Heart right ventricle (tissue), 16 donors: ENCODE measurements at regions not wholly inside any gene's neighbourhood (a gene's known extent, or its start where the extent isn't known, plus 50 kb on each side); places are given as distances from the start of the nearest gene placed in this dataset.

ENCODE experiments used
- ATAC-seq, 8 donors: fragments of 200-7000 bp; cut with Tn5 transposase; one replicate each; pipeline ENCODE4 v1.9.1; 2020; ENCODE audit warnings: mild to moderate bottlenecking in 8 of 8, moderate library complexity in 8 of 8, moderate number of reproducible peaks in 1 of 8
- DNase-seq, 2 donors: peaks; one replicate each; pipeline ENCODE4 v3.0.0-alpha.2; 2020
- H3K27ac ChIP-seq, 10 donors: fragments of 200-600 bp; sonication (generic) in 2 of 10; one replicate each; pipeline versions ENCODE4 v1.5.0 to v1.8.0; 2020 to 2022; ENCODE audit warnings: mild to moderate bottlenecking in 3 of 10
- H3K27me3 ChIP-seq, 7 donors: fragments of 200-600 bp; one replicate each; pipeline ENCODE4 v1.8.0; 2021 to 2022; ENCODE audit warnings: mild to moderate bottlenecking in 2 of 7
- H3K36me3 ChIP-seq, 9 donors: fragments of 200-600 bp; sonication (generic) in 1 of 9; one replicate each; pipeline versions ENCODE4 v1.5.0 to v1.8.0; 2020 to 2022; ENCODE audit warnings: mild to moderate bottlenecking in 2 of 9
- H3K4me1 ChIP-seq, 9 donors: fragments of 200-600 bp; sonication (generic) in 1 of 9; one replicate each; pipeline versions ENCODE4 v1.5.0 to v1.8.0; 2020 to 2022; ENCODE audit warnings: mild to moderate bottlenecking in 4 of 9
- H3K4me3 ChIP-seq, 10 donors: fragments of 200-600 bp; sonication (generic) in 2 of 10; one replicate each; pipeline versions ENCODE4 v1.5.0 to v1.8.0; 2020 to 2022; ENCODE audit warnings: mild to moderate bottlenecking in 7 of 10, moderate library complexity in 2 of 10
- H3K9me3 ChIP-seq, 11 donors: fragments of 200-600 bp in 10 of 11; sonication (generic) in 2 of 11; one replicate each; pipeline versions ENCODE4 v1.5.0 to v1.8.0; 2013 to 2022; ENCODE audit warnings: mild to moderate bottlenecking in 2 of 11, control low read depth in 1 of 11, moderate library complexity in 1 of 11
- WGBS, 2 donors: extraction: QIAGEN DNeasy Blood & Tissue Kit; methylation state at CpG; one replicate each; pipeline ENCODE4 v1.1.7; 2013; ENCODE audit warnings: inconsistent platforms in 1 of 2; 5-methylcytosine and 5-hydroxymethylcytosine counted together
- intact Hi-C, 10 donors: fragments of 100-400 bp; cut with DNase I; formaldehyde crosslinking; loops; one replicate each; pipeline versions ENCODE4 v1.11.1 to v1.14.2; 2022
- TF ChIP-seq, protein P1 (sequence below), 9 donors: fragments of 200-600 bp; sonication (generic) in 2 of 9; IDR thresholded peaks; one replicate each; pipeline versions ENCODE4 v1.5.0 to v1.8.0; 2021 to 2022; ENCODE audit warnings: antibody characterized with exemption in 9 of 9, mild to moderate bottlenecking in 5 of 9, moderate library complexity in 1 of 9
- donor health status: Arrhythmogenic right ventricular cardiomyopathy.
- donor health status: ischemic (EF 13 %, LVEDD 7.1; RV severe dilation, severe dysfunction).
- donor health status: healthy with polysubstance abuse.
- donor health status: DM: no; HTN: yes; CAD: no.
- donor health status: DM: no; HTN: no; CAD: no.
- donor health status: ischemic (EF 25% LVEDD 6.9; RV normal size, moderate dysfunction).
- donor health status: ischemic (EF 25% LVEDD 5.7; RV mildly dilated, moderate dysfunction).
- donor health status: healthy.
- donor health status: DM: yes; HTN: yes; CAD: no.
- donor health status: Ischemic cardiomyopathy.
- donor health status: ischemic (EF 35%, LVEDD 5.7; RV mildly dilated, moderate dysfunction).
- donor health status: nonischemic (EF 11% LVEDD 7.7; RV severe dilation, severe dysfunction).
- donor health status: DM: yes; HTN: yes; CAD: no.
- donor health status: PGD.
- donor health status: ischemic (EF 29% LVEDD 5.4; RV normal size, mild dysfunction).
- donor health status: nonischemic (EF 23%, LVEDD 6.1; RV moderate dilation, normal function).

DNA sequence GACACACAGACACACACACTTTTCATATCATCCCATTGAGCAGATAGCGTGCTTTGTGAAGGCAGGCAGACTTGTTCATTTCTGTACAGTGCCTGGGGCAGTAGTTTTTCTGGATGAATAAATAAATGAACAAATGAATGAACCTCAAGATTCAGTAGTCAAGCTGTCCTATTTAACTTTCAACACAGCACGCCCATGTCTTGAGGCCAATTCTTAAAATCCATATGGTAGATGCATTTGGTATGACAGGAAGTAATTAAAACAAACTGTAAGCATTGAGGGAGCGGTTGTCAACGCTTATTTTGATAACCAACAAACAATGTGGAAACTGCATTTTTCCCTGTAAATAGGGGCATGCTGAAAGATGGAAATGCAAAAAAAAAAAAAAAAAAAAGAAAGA, 80.0 kb upstream of the BNC1 start:
- intact Hi-C loops = loop anchor here in 1 of 10 donors (10.0 kb wide), 1 partner anchor 50 kb away; no protein-coding TSS in a partner anchor
- DNase-seq = no peak
- no peak overlapping the region for H3K27ac ChIP-seq
- 57 to 71% methylated on average over 4 of the region's 4 CpGs for WGBS, 2 donors
- no peak overlapping the region for H3K4me3 ChIP-seq
- peaks cover 0 to 67% (median 47%) of the 10 kb centered on the region in 7 donors for H3K27me3 ChIP-seq
- no peaks in the 10 kb centered on the region for H3K9me3 ChIP-seq
- ATAC-seq = no peak
- H3K4me1 ChIP-seq = peaks cover 0 to 13% (median 11%) of the 10 kb centered on the region in 9 donors
- no peaks in the 10 kb centered on the region for H3K36me3 ChIP-seq
- TF ChIP-seq, protein P1, sequence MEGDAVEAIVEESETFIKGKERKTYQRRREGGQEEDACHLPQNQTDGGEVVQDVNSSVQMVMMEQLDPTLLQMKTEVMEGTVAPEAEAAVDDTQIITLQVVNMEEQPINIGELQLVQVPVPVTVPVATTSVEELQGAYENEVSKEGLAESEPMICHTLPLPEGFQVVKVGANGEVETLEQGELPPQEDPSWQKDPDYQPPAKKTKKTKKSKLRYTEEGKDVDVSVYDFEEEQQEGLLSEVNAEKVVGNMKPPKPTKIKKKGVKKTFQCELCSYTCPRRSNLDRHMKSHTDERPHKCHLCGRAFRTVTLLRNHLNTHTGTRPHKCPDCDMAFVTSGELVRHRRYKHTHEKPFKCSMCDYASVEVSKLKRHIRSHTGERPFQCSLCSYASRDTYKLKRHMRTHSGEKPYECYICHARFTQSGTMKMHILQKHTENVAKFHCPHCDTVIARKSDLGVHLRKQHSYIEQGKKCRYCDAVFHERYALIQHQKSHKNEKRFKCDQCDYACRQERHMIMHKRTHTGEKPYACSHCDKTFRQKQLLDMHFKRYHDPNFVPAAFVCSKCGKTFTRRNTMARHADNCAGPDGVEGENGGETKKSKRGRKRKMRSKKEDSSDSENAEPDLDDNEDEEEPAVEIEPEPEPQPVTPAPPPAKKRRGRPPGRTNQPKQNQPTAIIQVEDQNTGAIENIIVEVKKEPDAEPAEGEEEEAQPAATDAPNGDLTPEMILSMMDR (IDR thresholded peaks at IDR 0.05) = no peak

DNA sequence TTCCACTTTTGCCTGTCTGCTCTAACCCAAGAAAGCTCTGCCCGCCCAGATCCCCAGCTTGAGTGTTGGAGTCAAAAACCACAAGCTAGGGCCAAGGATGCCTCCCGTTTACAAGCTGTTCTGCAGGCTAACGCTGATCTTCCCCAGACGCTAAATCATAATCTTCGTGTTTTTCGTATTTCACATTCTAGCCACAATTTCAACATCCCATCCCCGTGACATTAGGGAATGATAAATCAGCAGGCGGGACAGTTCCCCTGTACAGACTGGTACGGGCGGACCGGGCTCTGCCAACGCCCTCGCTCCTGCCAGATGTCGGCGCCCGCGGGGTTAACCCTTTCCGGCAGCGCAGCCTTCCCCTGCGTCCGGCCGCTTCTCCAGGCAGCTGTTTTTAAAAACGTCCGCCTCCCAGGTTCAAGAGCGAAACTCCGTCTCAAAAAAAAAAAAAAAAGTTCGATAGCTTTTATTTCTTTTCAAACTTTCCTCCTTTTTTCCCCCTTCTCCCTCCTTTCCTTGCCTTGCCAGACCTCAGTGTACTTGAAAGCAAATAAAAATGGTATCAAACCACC, 81.0 kb upstream of the BNC1 start:
- peak overlapping the region; percentile 8 to 43 (median 42) for H3K4me3 ChIP-seq
- intact Hi-C loops = loop anchor here in 1 of 10 donors (10.0 kb wide), 1 partner anchor 51 kb away; no protein-coding TSS in a partner anchor

DNA sequence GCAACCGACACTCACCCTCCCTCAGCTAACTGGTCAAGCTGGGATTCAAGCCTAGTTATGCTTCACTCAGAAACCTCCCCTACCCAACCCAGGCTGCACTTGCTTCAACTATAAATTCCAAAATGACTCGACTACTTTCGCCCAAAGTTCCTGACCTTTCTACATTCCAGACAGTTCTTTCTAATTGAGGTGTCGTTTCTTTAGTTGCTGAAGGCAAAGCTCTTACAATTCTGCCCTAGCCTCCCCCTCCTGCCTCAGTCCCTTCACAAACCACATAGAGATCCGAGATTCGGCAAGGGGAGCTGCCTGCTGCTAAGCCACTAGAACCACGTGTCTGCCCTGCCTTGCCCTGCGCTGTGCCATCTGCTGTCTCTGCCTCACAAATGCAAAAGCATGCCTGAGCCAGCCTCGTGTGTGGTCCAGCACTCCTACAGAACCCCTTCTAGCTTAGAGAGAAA, 74.7 kb upstream of the SH3GL3 start:
- H3K27me3 ChIP-seq = peaks cover 3 to 97% (median 86%) of the 10 kb centered on the region in 7 donors
- DNase-seq = no peak

More for the DNA sequence above, 81.0 kb upstream of the BNC1 start:
- no peaks in the 10 kb centered on the region for H3K36me3 ChIP-seq
- peak in 1 of 2 donors; percentile 9 for DNase-seq
- no peaks in the 10 kb centered on the region for H3K9me3 ChIP-seq
- 1% methylated on average over 27 of the region's 27 CpGs for WGBS, 2 donors
- TF ChIP-seq, protein P1 (IDR thresholded peaks at IDR 0.05) = no peak
- peak in 3 of 8 donors; percentile 43 to 78 (median 52) for ATAC-seq
- H3K4me1 ChIP-seq = peaks cover 0 to 13% (median 11%) of the 10 kb centered on the region in 9 donors
- peaks cover 0 to 71% (median 51%) of the 10 kb centered on the region in 7 donors for H3K27me3 ChIP-seq
- no peak overlapping the region for H3K27ac ChIP-seq

DNA sequence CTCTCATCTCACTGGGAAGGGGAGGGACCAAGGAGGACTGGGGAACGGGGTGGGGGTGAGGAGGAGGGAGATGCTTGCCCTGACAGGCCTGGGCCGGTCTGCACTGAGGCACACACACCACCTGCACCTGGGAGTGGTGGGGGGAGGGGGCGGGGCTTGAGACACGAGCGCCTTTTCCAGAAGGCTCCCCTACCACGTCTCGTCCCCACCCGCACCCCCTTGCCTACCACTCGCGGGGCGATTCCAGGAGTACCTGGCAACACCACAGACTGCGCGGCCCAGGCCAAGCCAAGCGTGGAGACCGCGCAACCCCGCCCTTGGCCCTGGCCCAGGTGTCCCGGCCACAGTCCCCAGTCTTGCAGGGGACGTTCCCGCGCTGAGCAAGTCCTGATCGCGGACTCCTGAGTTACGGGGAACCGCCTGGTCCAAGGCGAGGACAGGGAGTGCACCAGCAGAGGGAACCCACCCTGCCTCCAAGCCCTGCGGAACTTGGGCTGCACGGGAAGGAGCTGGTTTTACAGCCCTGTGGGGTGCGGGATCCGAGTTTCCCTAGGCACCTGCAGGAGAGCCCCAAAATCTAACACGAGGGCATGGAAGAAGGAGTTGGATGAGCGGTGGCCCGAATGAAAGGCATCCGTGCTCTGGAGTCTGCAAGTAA, 68.1 kb upstream of the SH3GL3 start:
- 3 to 4% methylated on average over 34 of the region's 34 CpGs for WGBS, 2 donors
- DNase-seq (no peak), ATAC-seq (peak in 2 of 8 donors; percentile 33 to 47)
- H3K9me3 ChIP-seq = no peaks in the 10 kb centered on the region
- H3K4me1 ChIP-seq = peaks cover 0 to 10% (median 6%) of the 10 kb centered on the region in 9 donors
- H3K27me3 ChIP-seq = peaks cover 21 to 94% (median 79%) of the 10 kb centered on the region in 7 donors
- H3K36me3 ChIP-seq = no peaks in the 10 kb centered on the region
- TF ChIP-seq, protein P1 (IDR thresholded peaks at IDR 0.05) = no peak
- no peak overlapping the region for H3K4me3 ChIP-seq
- intact Hi-C loops = loop anchor here in 5 of 10 donors (2.0 to 5.0 kb wide), 3 partner anchors 127 to 132 kb away; no protein-coding TSS in a partner anchor
- H3K27ac ChIP-seq = no peak overlapping the region

More for the DNA sequence above, 74.7 kb upstream of the SH3GL3 start:
- intact Hi-C loops = no loop called here
- WGBS, 2 donors = 20 to 22% methylated on average over 9 of the region's 9 CpGs
- no peak overlapping the region for H3K4me3 ChIP-seq
- no peaks in the 10 kb centered on the region for H3K36me3 ChIP-seq
- H3K9me3 ChIP-seq = no peaks in the 10 kb centered on the region
- peak in 3 of 8 donors; percentile 24 to 47 (median 33) for ATAC-seq
- no peak overlapping the region for H3K27ac ChIP-seq
- no peaks in the 10 kb centered on the region for H3K4me1 ChIP-seq
- TF ChIP-seq, protein P1 (IDR thresholded peaks at IDR 0.05) = no peak
